Pancreas (tissue), 10 donors: ENCODE measurements at regions not wholly inside any gene's neighbourhood (a gene's known extent, or its start where the extent isn't known, plus 50 kb on each side); places are given as distances from the start of the nearest gene placed in this dataset.
A peak's percentile ranks its signal among the peaks of the same experiment; 100 is the strongest.

ENCODE experiments used
- ATAC-seq, 4 donors: fragments of 200-7000 bp; cut with Tn5 transposase; one replicate each; pipeline versions ENCODE4 v1.8.0 to v1.9.1; 2020; ENCODE audit warnings: mild to moderate bottlenecking in 4 of 4, moderate library complexity in 4 of 4
- DNase-seq, 6 donors: peaks; one replicate each; pipeline ENCODE4 v3.0.0-alpha.2; 2020
- FAIRE-seq: peaks from 2 replicates; lab custom pipeline; 2012; peaks lifted over from hg19 to GRCh38; lab: Jason Lieb, UNC
- H3K27ac ChIP-seq, 4 donors: fragments of 200-600 bp; sonication (generic); 1 replicate in 3 of 4; 2 replicates in 1 of 4; pipeline versions ENCODE4 v1.5.0 to v1.8.0; 2020
- H3K27me3 ChIP-seq, 4 donors: fragments of 200-600 bp; one replicate each; pipeline ENCODE4 v1.8.0; 2021
- H3K36me3 ChIP-seq, 3 donors: fragments of 200-600 bp; sonication (generic) in 1 of 3; one replicate each; pipeline versions ENCODE4 v1.5.0 to v1.8.0; 2020 to 2021
- H3K4me1 ChIP-seq, 3 donors: fragments of 200-600 bp; one replicate each; pipeline ENCODE4 v1.8.0; 2021
- H3K4me3 ChIP-seq, 4 donors: fragments of 200-600 bp; sonication (generic) in 2 of 4; one replicate each; pipeline versions ENCODE4 v1.5.0 to v1.8.0; 2020 to 2021
- H3K9me3 ChIP-seq, 4 donors: fragments of 200-600 bp; one replicate each; pipeline ENCODE4 v1.8.0; 2021
- CTCF ChIP-seq, 4 donors: fragments of 200-600 bp; sonication (generic) in 3 of 4; IDR thresholded peaks; one replicate each; pipeline versions ENCODE4 v1.5.0 to v1.8.0; 2021; ENCODE audit warnings: antibody characterized with exemption in 4 of 4
- WGBS, 2 donors: extraction: QIAGEN DNeasy Blood & Tissue Kit; methylation state at CpG; one replicate each; pipeline ENCODE4 v1.1.7; 2013; 5-methylcytosine and 5-hydroxymethylcytosine counted together
- intact Hi-C, 3 donors: fragments of 100-400 bp; cut with DNase I; formaldehyde crosslinking; loops; one replicate each; pipeline versions ENCODE4 v1.11.1 to v1.14.2; 2022
- donor health status: healthy with polysubstance abuse.
- donor health status: DM: no; HTN: no; CAD: no; lungs with moderate emphysema.
- donor health status: DM: no; HTN: no; CAD: no.
- donor health status: control.
- donor health status: control.
- donor health status: Bipolar disorder and iron deficiency.
- donor health status: DM: yes; HTN: yes; CAD: no.
- donor health status: DM: no; HTN: no; CAD: no.
- donor health status: DM: no; HTN: no; CAD: no.
- donor health status: DM: yes; HTN: yes; CAD: no.

GRCh38 chr17:70308618-70309017, 139.3 kb downstream of the KCNJ2 start:
- H3K4me1 ChIP-seq, result no peaks in the 10 kb centered on the region
- no peak for ATAC-seq
- no peaks in the 10 kb centered on the region for H3K9me3 ChIP-seq
- no peaks in the 10 kb centered on the region for H3K27me3 ChIP-seq
- H3K36me3 ChIP-seq, result no peaks in the 10 kb centered on the region
- intact Hi-C loops, result no loop called here
- FAIRE-seq, result no peak
- H3K27ac ChIP-seq, result no peak overlapping the region
- DNase-seq, result no peak
- 94 to 95% methylated on average over 2 of the region's 2 CpGs for WGBS, 2 donors
- no peak overlapping the region for H3K4me3 ChIP-seq
- TF ChIP-seq CTCF (IDR thresholded peaks at IDR 0.05), result no peak

GRCh38 chr17:70310221-70310672, 140.9 kb downstream of the KCNJ2 start:
- no peak for TF ChIP-seq CTCF (IDR thresholded peaks at IDR 0.05)

GRCh38 chr17:70313086-70313852, 143.9 kb downstream of the KCNJ2 start:
- no peak for TF ChIP-seq CTCF (IDR thresholded peaks at IDR 0.05)
- no peaks in the 10 kb centered on the region for H3K27me3 ChIP-seq
- ATAC-seq, result no peak
- H3K4me1 ChIP-seq, result no peaks in the 10 kb centered on the region
- 63 to 71% methylated on average over 11 of the region's 11 CpGs for WGBS, 2 donors
- no peak overlapping the region for H3K27ac ChIP-seq
- FAIRE-seq, result no peak
- DNase-seq, result no peak
- H3K4me3 ChIP-seq, result no peak overlapping the region
- no peaks in the 10 kb centered on the region for H3K9me3 ChIP-seq
- intact Hi-C loops, result no loop called here
- no peaks in the 10 kb centered on the region for H3K36me3 ChIP-seq

More at GRCh38 chr17:70310221-70310672, 140.9 kb downstream of the KCNJ2 start:
- H3K36me3 ChIP-seq, result no peaks in the 10 kb centered on the region
- FAIRE-seq (no peak), ATAC-seq (no peak), DNase-seq (no peak)
- intact Hi-C loops, result no loop called here
- no peaks in the 10 kb centered on the region for H3K27me3 ChIP-seq
- WGBS, 2 donors, result 44 to 55% methylated on average over 4 of the region's 4 CpGs
- H3K27ac ChIP-seq, result no peak overlapping the region
- no peak overlapping the region for H3K4me3 ChIP-seq
- H3K9me3 ChIP-seq, result no peaks in the 10 kb centered on the region
- H3K4me1 ChIP-seq, result no peaks in the 10 kb centered on the region

- H3K4me1 ChIP-seq, result no peaks in the 10 kb centered on the region
- H3K27ac ChIP-seq, result no peak overlapping the region
- no peaks in the 10 kb centered on the region for H3K27me3 ChIP-seq
- DNase-seq, result no peak
- 94 to 99% methylated on average over 2 of the region's 2 CpGs for WGBS, 2 donors
- H3K9me3 ChIP-seq, result no peaks in the 10 kb centered on the region
- ATAC-seq, result peak in 1 of 4 donors; percentile 40
- no peak for TF ChIP-seq CTCF (IDR thresholded peaks at IDR 0.05)
- intact Hi-C loops, result no loop called here
- no peak for FAIRE-seq
- no peaks in the 10 kb centered on the region for H3K36me3 ChIP-seq
- H3K4me3 ChIP-seq, result no peak overlapping the region
These were observed 144.8 kb downstream of the KCNJ2 start for GRCh38 chr17:70314096-70314495.

- no peak for TF ChIP-seq CTCF (IDR thresholded peaks at IDR 0.05)
- Histone ChIP-seq H3K4me3 (no peak overlapping the region), H3K36me3 (no peaks in the 10 kb centered on the region), H3K27ac (no peak overlapping the region), H3K27me3 (no peaks in the 10 kb centered on the region), H3K9me3 (no peaks in the 10 kb centered on the region), H3K4me1 (no peaks in the 10 kb centered on the region)
- no peak for DNase-seq
- WGBS, 2 donors, result 84 to 87% methylated on average over 6 of the region's 6 CpGs
- intact Hi-C loops, result no loop called here
- peak in 1 of 4 donors; percentile 41 for ATAC-seq
- FAIRE-seq, result no peak
These were observed 145.2 kb downstream of the KCNJ2 start for GRCh38 chr17:70314506-70314905.
